ENCODE measurements at regions not wholly inside any gene's neighbourhood (a gene's known extent, or its start where the extent isn't known, plus 50 kb on each side); places are given as distances from the start of the nearest gene placed in this dataset.

- TF ChIP-seq CTCF (IDR thresholded peaks at IDR 0.05; ENCODE audit: insufficient read depth, low read length) (no peak), POLR2AphosphoS5 (IDR thresholded peaks at IDR 0.05; ENCODE audit: low read depth) (no peak)
These were observed 877.5 kb upstream of the TENM3 start for GRCh38 chr4:181365671-181366070.

Data from HL-60 (cell line).